ENCODE measurements at regions not wholly inside any gene's neighbourhood (a gene's known extent, or its start where the extent isn't known, plus 50 kb on each side); places are given as distances from the start of the nearest gene placed in this dataset.

- Histone ChIP-seq H2AFZ (no peak overlapping the region), H3K4me2 (no peak overlapping the region), H3K4me3 (no peak overlapping the region), H3K36me3 (replicated peaks; ENCODE audit: insufficient read depth, low read depth) (no peaks in the 10 kb centered on the region), H3K9me3 (ENCODE audit: low read depth) (no peaks in the 10 kb centered on the region), H3K27me3 (no peaks in the 10 kb centered on the region), H3K27ac (no peak overlapping the region), H3K9me2 (replicated peaks; ENCODE audit: insufficient read depth) (no peaks in the 10 kb centered on the region), H4K20me1 (ENCODE audit: insufficient read depth, poor library complexity, severe bottlenecking) (no peaks in the 10 kb centered on the region), H3K79me2 (no peaks in the 10 kb centered on the region), H3K4me1 (ENCODE audit: insufficient read depth) (no peaks in the 10 kb centered on the region)
- WGBS (ENCODE audit: low lambda C conversion rate, missing lambda C conversion rate), result 76% methylated on average over 3 of the region's 3 CpGs
- TF ChIP-seq EZH2phosphoT487 (IDR thresholded peaks at IDR 0.05; ENCODE audit: low read depth, severe bottlenecking, unreplicated experiment) (no peak), EZH2 (IDR thresholded peaks at IDR 0.05; ENCODE audit: borderline replicate concordance) (no peak), CTCF (IDR thresholded peaks at IDR 0.05; ENCODE audit: poor library complexity) (no peak)
- no peak for DNase-seq (ENCODE audit: low spot score)
Observed at GRCh38 chr3:63128380-63128779, 149.7 kb upstream of the SYNPR start.

- WGBS (ENCODE audit: low lambda C conversion rate, missing lambda C conversion rate), result 37% methylated on average over 3 of the region's 3 CpGs
- no peak for TF ChIP-seq CTCF (IDR thresholded peaks at IDR 0.05; ENCODE audit: poor library complexity)
- TF ChIP-seq EZH2phosphoT487 (IDR thresholded peaks at IDR 0.05; ENCODE audit: low read depth, severe bottlenecking, unreplicated experiment), result no peak
- Histone ChIP-seq H3K9me3 (ENCODE audit: low read depth) (no peaks in the 10 kb centered on the region), H3K79me2 (no peaks in the 10 kb centered on the region), H3K4me3 (no peak overlapping the region), H3K36me3 (replicated peaks; ENCODE audit: insufficient read depth, low read depth) (no peaks in the 10 kb centered on the region), H3K27me3 (no peaks in the 10 kb centered on the region), H3K27ac (no peak overlapping the region), H2AFZ (no peak overlapping the region), H3K4me2 (no peak overlapping the region), H3K4me1 (ENCODE audit: insufficient read depth) (no peaks in the 10 kb centered on the region), H4K20me1 (ENCODE audit: insufficient read depth, poor library complexity, severe bottlenecking) (no peaks in the 10 kb centered on the region), H3K9me2 (replicated peaks; ENCODE audit: insufficient read depth) (no peaks in the 10 kb centered on the region)
- DNase-seq (ENCODE audit: low spot score), result no peak
Observed at GRCh38 chr3:63130625-63131024, 147.5 kb upstream of the SYNPR start.

- TF ChIP-seq EZH2 (IDR thresholded peaks at IDR 0.05; ENCODE audit: borderline replicate concordance) (no peak), EZH2phosphoT487 (IDR thresholded peaks at IDR 0.05; ENCODE audit: low read depth, severe bottlenecking, unreplicated experiment) (no peak), CTCF (IDR thresholded peaks at IDR 0.05; ENCODE audit: poor library complexity) (no peak)
- no peaks in the 10 kb centered on the region for H4K20me1 ChIP-seq (ENCODE audit: insufficient read depth, poor library complexity, severe bottlenecking)
- no peaks in the 10 kb centered on the region for H3K9me3 ChIP-seq (ENCODE audit: low read depth)
- no peaks in the 10 kb centered on the region for H3K36me3 ChIP-seq (replicated peaks; ENCODE audit: insufficient read depth, low read depth)
- H3K27me3 ChIP-seq, result no peaks in the 10 kb centered on the region
- H3K9me2 ChIP-seq (replicated peaks; ENCODE audit: insufficient read depth), result no peaks in the 10 kb centered on the region
- WGBS (ENCODE audit: low lambda C conversion rate, missing lambda C conversion rate), result 76% methylated on average over 6 of the region's 6 CpGs
- no peak overlapping the region for H2AFZ ChIP-seq
- no peak for DNase-seq (ENCODE audit: low spot score)
- H3K4me1 ChIP-seq (ENCODE audit: insufficient read depth), result no peaks in the 10 kb centered on the region
- no peak overlapping the region for H3K27ac ChIP-seq
- H3K79me2 ChIP-seq, result no peaks in the 10 kb centered on the region
- no peak overlapping the region for H3K4me2 ChIP-seq
- H3K4me3 ChIP-seq, result no peak overlapping the region
Observed at GRCh38 chr3:63132461-63133250, 145.5 kb upstream of the SYNPR start.

Measured in hepatocyte (in vitro differentiated cells).